Subcutaneous abdominal adipose tissue (tissue), 5 donors: ENCODE measurements at regions not wholly inside any gene's neighbourhood (a gene's known extent, or its start where the extent isn't known, plus 50 kb on each side); places are given as distances from the start of the nearest gene placed in this dataset.

Source experiments
- H3K27ac ChIP-seq: one replicate; pipeline ENCODE4 v1.7.0; 2013; ENCODE audit warnings: low read depth, mild to moderate bottlenecking, inconsistent platforms, low read length, moderate library complexity
- H3K27me3 ChIP-seq, 5 donors: one replicate each; pipeline ENCODE4 v1.7.0; 2013; ENCODE audit warnings: low read length in 5 of 5, inconsistent platforms in 1 of 5; ENCODE audit not compliant: control insufficient read depth in 5 of 5, insufficient read depth in 4 of 5
- H3K36me3 ChIP-seq, 5 donors: one replicate each; pipeline ENCODE4 v1.7.0; 2013; ENCODE audit warnings: low read length in 5 of 5; ENCODE audit not compliant: control insufficient read depth in 5 of 5, insufficient read depth in 5 of 5
- H3K4me1 ChIP-seq, 5 donors: one replicate each; pipeline ENCODE4 v1.7.0; 2013; ENCODE audit warnings: low read length in 5 of 5, mild to moderate bottlenecking in 3 of 5, moderate library complexity in 1 of 5; ENCODE audit not compliant: control insufficient read depth in 5 of 5, insufficient read depth in 5 of 5
- H3K4me3 ChIP-seq, 5 donors: one replicate each; pipeline ENCODE4 v1.7.0; 2013; ENCODE audit warnings: low read length in 5 of 5, low read depth in 1 of 5
- H3K9ac ChIP-seq, 5 donors: one replicate each; pipeline ENCODE4 v1.7.0; 2013; ENCODE audit warnings: low read length in 5 of 5, mild to moderate bottlenecking in 4 of 5, moderate library complexity in 3 of 5
- H3K9me3 ChIP-seq, 5 donors: one replicate each; pipeline ENCODE4 v1.7.0; 2013; ENCODE audit warnings: low read length in 5 of 5; ENCODE audit not compliant: control insufficient read depth in 5 of 5
- donor health status: healthy.
- donor health status: healthy.
- donor health status: healthy.
- donor health status: healthy.
- donor health status: healthy.

DNA sequence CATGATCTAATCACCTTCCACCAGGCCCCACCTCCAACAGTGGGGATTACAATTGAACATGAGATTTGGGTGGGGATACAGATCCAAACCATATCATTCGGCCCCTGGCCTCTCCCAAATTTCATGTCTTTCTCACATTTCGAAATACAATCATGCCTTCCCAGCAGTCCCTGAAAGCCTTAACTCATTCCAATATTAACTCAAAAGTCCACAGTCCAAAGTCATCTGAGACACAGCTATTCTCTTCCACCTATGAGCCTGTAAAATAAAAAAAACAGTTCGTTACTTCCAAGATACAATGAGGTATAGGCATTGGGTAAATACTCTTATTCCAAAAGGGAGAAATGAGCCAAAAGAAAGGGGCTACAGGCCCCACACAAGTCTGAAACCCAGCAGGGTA, 222.6 kb downstream of the SOD2 start:
- peaks cover 0 to 7% (median 0%) of the 10 kb centered on the region in 5 donors for H3K4me1 ChIP-seq
- H3K36me3 ChIP-seq = no peaks in the 10 kb centered on the region
- no peak overlapping the region for H3K27ac ChIP-seq
- H3K27me3 ChIP-seq = no peaks in the 10 kb centered on the region
- no peak overlapping the region for H3K4me3 ChIP-seq
- H3K9ac ChIP-seq = no peak overlapping the region
- no peaks in the 10 kb centered on the region for H3K9me3 ChIP-seq

DNA sequence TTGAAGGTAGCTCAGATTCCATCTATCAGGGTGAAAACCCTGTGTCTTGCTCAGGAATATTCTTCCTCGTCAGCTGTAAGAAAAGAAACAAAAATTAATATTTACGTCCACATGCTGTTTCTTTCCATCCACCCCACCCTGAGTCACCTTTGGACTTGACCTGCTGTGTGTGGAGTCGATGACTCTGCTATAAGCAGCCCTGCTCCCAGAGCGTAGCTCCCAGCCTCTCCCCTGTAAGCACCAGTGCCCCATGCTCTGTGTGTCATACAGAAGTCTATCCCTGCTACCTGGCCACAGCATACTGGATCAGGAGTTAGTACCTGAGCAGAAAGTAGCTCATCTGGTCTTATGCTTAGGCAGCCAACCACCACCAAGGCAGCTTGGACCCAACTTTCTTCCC, 223.6 kb downstream of the SOD2 start:
- Histone ChIP-seq H3K36me3 (no peaks in the 10 kb centered on the region), H3K27ac (no peak overlapping the region), H3K4me3 (no peak overlapping the region), H3K27me3 (no peaks in the 10 kb centered on the region), H3K9me3 (no peaks in the 10 kb centered on the region), H3K9ac (no peak overlapping the region), H3K4me1 (peaks cover 0 to 7% (median 0%) of the 10 kb centered on the region in 5 donors)

DNA sequence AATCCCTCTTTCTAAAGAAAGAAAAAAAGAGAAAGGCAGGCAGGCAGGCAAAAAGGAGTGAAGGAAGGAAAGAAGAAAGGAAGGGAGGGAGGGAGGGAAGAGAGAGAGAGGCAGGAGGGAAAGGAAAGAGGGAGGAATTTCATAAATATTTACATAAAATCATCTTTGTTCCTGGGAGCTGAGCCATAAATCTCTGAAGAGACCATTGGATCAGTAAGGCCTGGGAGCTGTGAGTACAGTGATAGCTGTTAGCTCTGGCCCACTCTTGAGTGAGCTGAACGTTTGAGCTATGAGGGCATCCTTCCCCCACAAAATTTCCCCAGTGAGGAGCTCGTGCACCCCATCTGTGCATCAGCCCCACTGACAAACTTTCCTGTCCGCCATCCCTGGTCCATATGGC, 224.0 kb downstream of the SOD2 start:
- Histone ChIP-seq H3K4me3 (no peak overlapping the region), H3K9me3 (no peaks in the 10 kb centered on the region), H3K36me3 (no peaks in the 10 kb centered on the region), H3K27ac (no peak overlapping the region), H3K27me3 (no peaks in the 10 kb centered on the region), H3K4me1 (peaks cover 0 to 6% (median 0%) of the 10 kb centered on the region in 5 donors), H3K9ac (no peak overlapping the region)

- H3K4me3 ChIP-seq = no peak overlapping the region
- H3K27ac ChIP-seq = no peak overlapping the region
- H3K9ac ChIP-seq = no peak overlapping the region
- H3K27me3 ChIP-seq = no peaks in the 10 kb centered on the region
- H3K36me3 ChIP-seq = no peaks in the 10 kb centered on the region
- no peaks in the 10 kb centered on the region for H3K4me1 ChIP-seq
- H3K9me3 ChIP-seq = no peaks in the 10 kb centered on the region
Observed at GRCh38 chr6:159467473-159468041, 225.5 kb downstream of the SOD2 start.

GRCh38 chr6:159466926-159467325, 226.1 kb downstream of the SOD2 start:
- Histone ChIP-seq H3K9ac (no peak overlapping the region), H3K27ac (no peak overlapping the region), H3K4me3 (no peak overlapping the region), H3K9me3 (no peaks in the 10 kb centered on the region), H3K36me3 (no peaks in the 10 kb centered on the region), H3K4me1 (no peaks in the 10 kb centered on the region), H3K27me3 (no peaks in the 10 kb centered on the region)

DNA sequence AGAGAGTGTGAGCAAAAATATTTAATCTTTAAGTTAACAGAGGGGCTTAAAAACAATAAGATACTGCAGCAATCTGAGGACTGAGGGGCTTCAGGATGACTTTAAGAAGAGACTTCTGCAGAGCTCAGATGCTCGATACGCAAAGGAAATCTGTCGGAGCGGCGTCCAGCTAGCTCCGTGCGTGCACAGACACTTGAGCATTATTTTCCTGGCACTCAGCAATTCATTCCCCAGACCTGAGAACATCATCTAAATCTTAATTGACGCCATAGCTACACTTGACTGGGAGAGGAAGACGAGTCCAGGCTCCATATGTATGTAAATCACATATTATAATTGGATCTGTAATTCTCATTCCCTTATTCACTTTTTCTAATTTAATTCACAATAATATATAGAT, 228.2 kb downstream of the SOD2 start:
- Histone ChIP-seq H3K4me3 (no peak overlapping the region), H3K9me3 (no peaks in the 10 kb centered on the region), H3K36me3 (no peaks in the 10 kb centered on the region), H3K27ac (no peak overlapping the region), H3K9ac (no peak overlapping the region), H3K27me3 (no peaks in the 10 kb centered on the region), H3K4me1 (no peaks in the 10 kb centered on the region)

DNA sequence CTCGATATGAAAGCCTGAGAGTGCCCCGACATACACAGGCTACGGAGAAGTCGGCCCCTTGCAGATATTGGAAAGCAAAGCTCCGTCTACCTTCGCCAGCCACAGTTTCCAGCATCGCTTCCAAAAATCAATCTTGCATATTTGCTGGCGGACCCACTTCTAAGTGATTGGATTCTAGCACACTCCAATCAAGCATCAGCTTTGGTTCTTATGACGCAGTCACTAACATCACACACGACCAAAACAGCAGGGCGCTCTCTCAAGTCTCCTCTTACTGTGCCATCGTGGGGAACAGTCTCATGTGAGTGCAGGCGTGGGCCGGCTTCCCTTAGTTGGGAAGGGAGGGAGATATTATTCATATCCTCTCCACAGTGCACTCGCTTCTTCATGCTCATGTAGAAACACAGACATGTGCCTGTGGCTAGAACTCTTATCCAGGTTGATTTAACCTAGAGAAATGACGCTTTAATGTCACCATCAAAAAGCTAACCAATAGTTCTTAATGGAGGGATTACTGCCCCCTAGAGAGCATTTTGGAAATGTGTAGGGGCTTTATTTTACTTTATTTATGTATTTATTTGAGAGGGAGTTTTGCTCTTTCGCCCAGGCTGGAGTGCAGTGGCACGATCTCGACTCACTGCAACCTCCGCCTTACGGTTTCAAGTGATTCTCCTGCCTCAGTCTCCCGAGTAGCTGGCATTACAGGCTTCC, 229.8 kb downstream of the SOD2 start:
- H3K9me3 ChIP-seq = no peaks in the 10 kb centered on the region
- H3K27ac ChIP-seq = no peak overlapping the region
- H3K27me3 ChIP-seq = no peaks in the 10 kb centered on the region
- no peak overlapping the region for H3K4me3 ChIP-seq
- no peak overlapping the region for H3K9ac ChIP-seq
- H3K4me1 ChIP-seq = no peaks in the 10 kb centered on the region
- no peaks in the 10 kb centered on the region for H3K36me3 ChIP-seq

DNA sequence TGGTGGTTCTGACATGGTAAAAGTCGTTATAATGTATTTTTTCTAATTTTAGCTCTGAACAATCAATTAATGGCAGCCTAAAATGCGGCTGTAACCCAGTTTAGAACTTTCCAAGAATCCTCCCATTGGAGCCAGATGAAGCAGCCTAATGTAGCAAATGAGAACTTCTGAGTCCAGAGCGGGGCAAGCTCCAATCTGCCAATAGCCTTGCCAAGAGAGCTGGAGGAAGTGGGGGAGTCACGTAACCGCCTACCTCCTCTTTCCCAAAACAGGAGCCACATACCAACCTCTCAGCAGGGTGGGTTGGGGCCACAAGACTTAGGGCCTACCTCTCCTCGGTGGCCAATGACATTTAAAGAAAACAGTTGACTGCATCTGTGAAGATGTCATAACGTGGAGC, 230.6 kb downstream of the SOD2 start:
- H3K27me3 ChIP-seq = no peaks in the 10 kb centered on the region
- no peak overlapping the region for H3K9ac ChIP-seq
- no peak overlapping the region for H3K4me3 ChIP-seq
- no peaks in the 10 kb centered on the region for H3K9me3 ChIP-seq
- H3K27ac ChIP-seq = no peak overlapping the region
- no peaks in the 10 kb centered on the region for H3K36me3 ChIP-seq
- H3K4me1 ChIP-seq = no peaks in the 10 kb centered on the region

GRCh38 chr6:159461998-159462397, 231.0 kb downstream of the SOD2 start:
- no peaks in the 10 kb centered on the region for H3K9me3 ChIP-seq
- no peaks in the 10 kb centered on the region for H3K36me3 ChIP-seq
- H3K27ac ChIP-seq = no peak overlapping the region
- no peaks in the 10 kb centered on the region for H3K4me1 ChIP-seq
- H3K4me3 ChIP-seq = no peak overlapping the region
- H3K9ac ChIP-seq = no peak overlapping the region
- H3K27me3 ChIP-seq = no peaks in the 10 kb centered on the region

DNA sequence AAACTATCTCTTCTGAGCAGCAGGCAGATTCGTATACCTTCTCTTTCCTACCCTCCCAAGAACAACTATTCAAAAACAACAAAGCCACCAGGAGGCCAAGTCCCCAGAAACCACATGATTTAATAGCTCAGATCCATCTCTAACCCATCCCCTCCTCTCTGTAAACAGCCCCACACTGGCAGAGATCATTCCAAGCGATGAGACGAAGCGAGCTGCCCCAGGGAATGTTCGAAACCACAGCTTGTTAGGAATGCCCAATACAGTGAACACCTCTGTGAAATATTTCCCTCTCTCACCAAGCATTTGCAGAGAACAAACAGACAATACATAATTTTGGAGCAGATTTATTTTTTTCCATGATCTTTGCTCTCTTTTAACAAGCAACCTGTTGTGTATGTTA, 231.8 kb downstream of the SOD2 start:
- Histone ChIP-seq H3K27me3 (no peaks in the 10 kb centered on the region), H3K4me1 (peaks cover 0 to 5% (median under 1%) of the 10 kb centered on the region in 5 donors), H3K27ac (no peak overlapping the region), H3K9ac (no peak overlapping the region), H3K4me3 (no peak overlapping the region), H3K9me3 (no peaks in the 10 kb centered on the region), H3K36me3 (no peaks in the 10 kb centered on the region)
